Ishikawa (cell line): ENCODE measurements at regions not wholly inside any gene's neighbourhood (a gene's known extent, or its start where the extent isn't known, plus 50 kb on each side); places are given as distances from the start of the nearest gene placed in this dataset.

Experiments used
- CEBPB ChIP-seq: IDR thresholded peaks from 2 replicates; pipeline ENCODE4 v1.6.1; 2012
- CREB1 ChIP-seq: IDR thresholded peaks from 2 replicates; pipeline ENCODE4 v1.6.1; 2012; ENCODE audit warnings: low read depth
- EGR1 ChIP-seq: IDR thresholded peaks from 2 replicates; pipeline ENCODE4 v1.6.1; 2012
- EP300 ChIP-seq: IDR thresholded peaks from 2 replicates; pipeline ENCODE4 v1.6.1; 2012; ENCODE audit warnings: borderline replicate concordance
- FOXM1 ChIP-seq: IDR thresholded peaks from 2 replicates; pipeline ENCODE4 v1.6.1; 2012; ENCODE audit warnings: low read depth, borderline replicate concordance
- MAX ChIP-seq: IDR thresholded peaks from 2 replicates; pipeline ENCODE4 v1.6.1; 2012
- NFIC ChIP-seq: IDR thresholded peaks from 2 replicates; pipeline ENCODE4 v1.6.1; 2012
- REST ChIP-seq: IDR thresholded peaks from 2 replicates; pipeline ENCODE4 v1.6.1; 2012; ENCODE audit warnings: low read depth, mild to moderate bottlenecking
- TAF1 ChIP-seq: IDR thresholded peaks from 2 replicates; pipeline ENCODE4 v1.6.1; 2012; ENCODE audit warnings: low read depth, mild to moderate bottlenecking
- TCF12 ChIP-seq: IDR thresholded peaks from 2 replicates; pipeline ENCODE4 v1.6.1; 2012; ENCODE audit warnings: low read depth
- TEAD4 ChIP-seq: IDR thresholded peaks from 2 replicates; pipeline ENCODE4 v1.6.1; 2012
- USF1 ChIP-seq: IDR thresholded peaks from 2 replicates; pipeline ENCODE4 v1.6.1; 2012
- YY1 ChIP-seq: IDR thresholded peaks from 2 replicates; pipeline ENCODE4 v1.6.1; 2012; ENCODE audit warnings: low read depth
- ZBTB7A ChIP-seq: IDR thresholded peaks from 2 replicates; pipeline ENCODE4 v1.6.1; 2012; ENCODE audit warnings: low read depth

GRCh38 chr14:43119672-43120071 lies 1387.4 kb downstream of the FSCB start:
- TF ChIP-seq TCF12: no peak
- no peak for TF ChIP-seq FOXM1
- no peak for TF ChIP-seq ZBTB7A
- TF ChIP-seq EP300: no peak
- TF ChIP-seq USF1: no peak
- no peak for TF ChIP-seq CEBPB
- no peak for TF ChIP-seq REST
- no peak for TF ChIP-seq CREB1
- TF ChIP-seq EGR1: no peak

- no peak for TF ChIP-seq NFIC
- no peak for TF ChIP-seq MAX
- TF ChIP-seq REST: no peak
- TF ChIP-seq CREB1: no peak
- no peak for TF ChIP-seq TAF1
- no peak for TF ChIP-seq CEBPB
- no peak for TF ChIP-seq TCF12
- TF ChIP-seq TEAD4: no peak
- no peak for TF ChIP-seq ZBTB7A
- TF ChIP-seq YY1: no peak
- no peak for TF ChIP-seq EP300
- no peak for TF ChIP-seq USF1
Measured at GRCh38 chr14:43116341-43116740, 1390.7 kb downstream of the FSCB start.

GRCh38 chr14:43105305-43105704 lies 1401.8 kb downstream of the FSCB start:
- TF ChIP-seq TEAD4: no peak

- TF ChIP-seq CREB1 (no peak), USF1 (no peak), REST (no peak), EGR1 (no peak), TCF12 (no peak), CEBPB (no peak), NFIC (no peak), EP300 (no peak), TEAD4 (no peak)
Measured at GRCh38 chr14:43090380-43090779, 1416.7 kb downstream of the FSCB start.

GRCh38 chr14:43087666-43088065 lies 1419.4 kb downstream of the FSCB start:
- TF ChIP-seq TAF1 (no peak), REST (no peak), ZBTB7A (no peak), FOXM1 (no peak), TEAD4 (no peak), EGR1 (no peak)
